DOHH2 (cell line): ENCODE measurements at regions not wholly inside any gene's neighbourhood (a gene's known extent, or its start where the extent isn't known, plus 50 kb on each side); places are given as distances from the start of the nearest gene placed in this dataset.

Experiments
- H3F3A ChIP-seq: fragments of 200-600 bp; sonication (generic), shearing (Covaris generic); 2 replicates; pipeline ENCODE4 v1.6.0; 2016; ENCODE audit warnings: antibody characterized with exemption, mild to moderate bottlenecking; ENCODE audit not compliant: control insufficient read depth, insufficient read depth
- H3K27ac ChIP-seq: fragments of 200-600 bp; sonication (generic); 2 replicates; pipeline ENCODE4 v1.5.1; 2014; ENCODE audit warnings: low read depth, mild to moderate bottlenecking, low read length, moderate library complexity
- H3K27me3 ChIP-seq: fragments of 200-600 bp; sonication (generic); 2 replicates; pipeline ENCODE4 v1.6.1; 2014; ENCODE audit warnings: mild to moderate bottlenecking, low read length, mixed read lengths; ENCODE audit not compliant: control insufficient read depth
- H3K36me3 ChIP-seq: fragments of 200-600 bp; sonication (generic); 2 replicates; pipeline ENCODE4 v1.6.1; 2014; ENCODE audit warnings: mild to moderate bottlenecking, low read length, moderate library complexity, mixed read lengths; ENCODE audit not compliant: control insufficient read depth
- H3K4me1 ChIP-seq: fragments of 200-600 bp; sonication (generic); 2 replicates; pipeline ENCODE4 v1.6.1; 2014; ENCODE audit warnings: mild to moderate bottlenecking, low read length, mixed read lengths; ENCODE audit not compliant: control insufficient read depth
- H3K4me2 ChIP-seq: fragments of 200-600 bp; sonication (generic); 2 replicates; pipeline ENCODE4 v1.6.0; 2014; ENCODE audit warnings: mild to moderate bottlenecking, low read length, moderate library complexity
- H3K4me3 ChIP-seq: fragments of 200-600 bp; sonication (generic); 2 replicates; pipeline ENCODE4 v1.5.1; 2014; ENCODE audit warnings: mild to moderate bottlenecking, low read length, mixed read lengths
- H3K79me2 ChIP-seq: fragments of 200-600 bp; sonication (generic); 2 replicates; pipeline ENCODE4 v1.6.1; 2014; ENCODE audit warnings: mild to moderate bottlenecking, low read length, mixed read lengths; ENCODE audit not compliant: control insufficient read depth
- H3K9me2 ChIP-seq: fragments of 200-600 bp; sonication (generic); replicated peaks from 2 replicates; pipeline ENCODE4 v1.6.1; 2014; ENCODE audit warnings: mild to moderate bottlenecking, low read length, mixed read lengths; ENCODE audit not compliant: control insufficient read depth
- H3K9me3 ChIP-seq: fragments of 200-600 bp; sonication (generic); 2 replicates; pipeline ENCODE4 v1.6.1; 2014; ENCODE audit warnings: antibody characterized with exemption, low read length, mixed read lengths; ENCODE audit not compliant: control insufficient read depth, insufficient read depth
- H4K20me1 ChIP-seq: fragments of 200-600 bp; sonication (generic); 2 replicates; pipeline ENCODE4 v1.6.0; 2014; ENCODE audit warnings: low read depth, mild to moderate bottlenecking, antibody characterized with exemption, low read length, moderate library complexity; ENCODE audit not compliant: control insufficient read depth, insufficient read depth
- EZH2phosphoT487 ChIP-seq: fragments of 200-600 bp; sonication (generic); IDR thresholded peaks from 2 replicates; pipeline ENCODE4 v1.6.1; 2017; ENCODE audit warnings: borderline replicate concordance, mild to moderate bottlenecking, antibody characterized with exemption, low read length, moderate library complexity, mixed read lengths
- TF ChIP-seq, protein P1 (sequence below): fragments of 200-600 bp; sonication (generic); IDR thresholded peaks from one replicate; pipeline ENCODE4 v1.5.1; 2014; ENCODE audit warnings: antibody characterized with exemption, mild to moderate bottlenecking, low read depth, low read length; ENCODE audit not compliant: poor library complexity, severe bottlenecking

DNA sequence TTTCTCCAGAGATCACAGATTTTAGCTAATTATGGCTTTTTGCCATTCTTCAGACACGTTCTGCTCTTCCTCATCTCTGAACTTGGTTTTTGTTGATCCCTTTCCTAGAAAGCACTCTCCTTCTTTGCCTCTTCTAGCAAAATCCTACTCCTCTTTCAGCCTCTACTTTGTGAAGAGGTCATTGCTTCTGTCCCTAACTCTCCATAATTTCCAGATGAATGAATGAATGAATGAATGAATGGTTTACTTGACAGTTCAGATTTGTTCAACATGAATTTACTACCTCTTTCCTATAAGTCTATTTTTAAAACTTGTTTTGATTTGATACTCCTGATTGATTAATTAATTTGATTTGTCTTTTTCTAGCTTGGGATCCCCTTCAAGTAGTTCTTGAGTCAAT lies 94.0 kb upstream of the IFNGR1 start:
- Histone ChIP-seq H3K27me3 (no peaks in the 10 kb centered on the region), H3K4me3 (no peak overlapping the region), H4K20me1 (no peaks in the 10 kb centered on the region), H3K79me2 (no peaks in the 10 kb centered on the region), H3K4me2 (no peak overlapping the region), H3K4me1 (peaks cover 21% of the 10 kb centered on the region), H3K9me3 (no peaks in the 10 kb centered on the region), H3K9me2 (no peaks in the 10 kb centered on the region), H3F3A (no peaks in the 10 kb centered on the region), H3K36me3 (no peaks in the 10 kb centered on the region), H3K27ac (no peak overlapping the region)
- TF ChIP-seq, protein P1, sequence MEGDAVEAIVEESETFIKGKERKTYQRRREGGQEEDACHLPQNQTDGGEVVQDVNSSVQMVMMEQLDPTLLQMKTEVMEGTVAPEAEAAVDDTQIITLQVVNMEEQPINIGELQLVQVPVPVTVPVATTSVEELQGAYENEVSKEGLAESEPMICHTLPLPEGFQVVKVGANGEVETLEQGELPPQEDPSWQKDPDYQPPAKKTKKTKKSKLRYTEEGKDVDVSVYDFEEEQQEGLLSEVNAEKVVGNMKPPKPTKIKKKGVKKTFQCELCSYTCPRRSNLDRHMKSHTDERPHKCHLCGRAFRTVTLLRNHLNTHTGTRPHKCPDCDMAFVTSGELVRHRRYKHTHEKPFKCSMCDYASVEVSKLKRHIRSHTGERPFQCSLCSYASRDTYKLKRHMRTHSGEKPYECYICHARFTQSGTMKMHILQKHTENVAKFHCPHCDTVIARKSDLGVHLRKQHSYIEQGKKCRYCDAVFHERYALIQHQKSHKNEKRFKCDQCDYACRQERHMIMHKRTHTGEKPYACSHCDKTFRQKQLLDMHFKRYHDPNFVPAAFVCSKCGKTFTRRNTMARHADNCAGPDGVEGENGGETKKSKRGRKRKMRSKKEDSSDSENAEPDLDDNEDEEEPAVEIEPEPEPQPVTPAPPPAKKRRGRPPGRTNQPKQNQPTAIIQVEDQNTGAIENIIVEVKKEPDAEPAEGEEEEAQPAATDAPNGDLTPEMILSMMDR = no peak
- no peak for TF ChIP-seq EZH2phosphoT487

GRCh38 chr6:137311940-137312339 lies 92.8 kb upstream of the IFNGR1 start:
- H4K20me1 ChIP-seq = no peaks in the 10 kb centered on the region
- TF ChIP-seq, protein P1 = no peak
- no peak for TF ChIP-seq EZH2phosphoT487
- H3K9me2 ChIP-seq = no peaks in the 10 kb centered on the region
- H3K27me3 ChIP-seq = no peaks in the 10 kb centered on the region
- peaks cover 34% of the 10 kb centered on the region for H3K4me1 ChIP-seq
- no peak overlapping the region for H3K4me2 ChIP-seq
- no peaks in the 10 kb centered on the region for H3K36me3 ChIP-seq
- no peak overlapping the region for H3K27ac ChIP-seq
- H3K79me2 ChIP-seq = no peaks in the 10 kb centered on the region
- H3K9me3 ChIP-seq = no peaks in the 10 kb centered on the region
- no peak overlapping the region for H3K4me3 ChIP-seq
- no peaks in the 10 kb centered on the region for H3F3A ChIP-seq

- Histone ChIP-seq H3K27me3 (no peaks in the 10 kb centered on the region), H3K9me3 (no peaks in the 10 kb centered on the region), H3K27ac (no peak overlapping the region), H4K20me1 (no peaks in the 10 kb centered on the region), H3K36me3 (no peaks in the 10 kb centered on the region), H3K4me2 (0 out of 2 replicates have a peak overlapping the region, but pooled peaks have one; percentile 9), H3F3A (no peaks in the 10 kb centered on the region), H3K79me2 (no peaks in the 10 kb centered on the region), H3K4me1 (peaks cover 42% of the 10 kb centered on the region), H3K4me3 (no peak overlapping the region), H3K9me2 (no peaks in the 10 kb centered on the region)
- TF ChIP-seq EZH2phosphoT487 = no peak
- TF ChIP-seq, protein P1 = no peak
Observed at GRCh38 chr6:137309078-137309762, 90.0 kb upstream of the IFNGR1 start.
